Endothelial cell of umbilical vein (primary cell): ENCODE measurements at regions not wholly inside any gene's neighbourhood (a gene's known extent, or its start where the extent isn't known, plus 50 kb on each side); places are given as distances from the start of the nearest gene placed in this dataset.

Experiments used
- CTCF ChIP-seq, 2 donors: IDR thresholded peaks; 1 replicate in 1 of 2; 2 replicates in 1 of 2; pipeline ENCODE4 v1.5.1; 2011; ENCODE audit warnings: low read length in 2 of 2, mild to moderate bottlenecking in 2 of 2, moderate library complexity in 2 of 2, control low read depth in 1 of 2, inconsistent platforms in 1 of 2, low read depth in 1 of 2; ENCODE audit not compliant: insufficient read depth in 1 of 2; ENCODE audit errors: extremely low read depth in 1 of 2
- EZH2 ChIP-seq: IDR thresholded peaks from 2 replicates; pipeline ENCODE4 v1.6.1; 2012; ENCODE audit warnings: borderline replicate concordance, low read depth, mild to moderate bottlenecking, moderate library complexity, low read length, inconsistent platforms; ENCODE audit not compliant: severe bottlenecking
- GATA2 ChIP-seq: IDR thresholded peaks from 2 replicates; pipeline ENCODE4 v1.7.0; 2011; ENCODE audit warnings: low read depth, mild to moderate bottlenecking, moderate library complexity, mixed read lengths, low read length; ENCODE audit not compliant: insufficient read length, insufficient read depth
- JUN ChIP-seq: IDR thresholded peaks from 2 replicates; pipeline ENCODE4 v1.6.1; 2011; ENCODE audit warnings: borderline replicate concordance, low read depth; ENCODE audit not compliant: insufficient read length, insufficient read depth
- MAX ChIP-seq: IDR thresholded peaks from 2 replicates; pipeline ENCODE4 v1.6.1; 2011; ENCODE audit not compliant: insufficient read depth, insufficient read length
- MYC ChIP-seq: IDR thresholded peaks from one replicate; pipeline ENCODE4 v1.6.1; 2011; ENCODE audit warnings: mild to moderate bottlenecking, low read depth, low read length
- POLR2A ChIP-seq: IDR thresholded peaks from 2 replicates; pipeline ENCODE4 v1.6.1; 2012; ENCODE audit warnings: low read depth, mild to moderate bottlenecking, control low read depth, low read length

GRCh38 chr5:171705830-171706468 lies 79.7 kb upstream of the SMIM23 start:
- TF ChIP-seq MAX (no peak), POLR2A (no peak), CTCF (IDR thresholded peaks at IDR 0.05; ENCODE audit: extremely low read depth in 1 of 2, insufficient read depth in 1 of 2, low read depth in 1 of 2, low read length in 2 of 2) (no peak), MYC (no peak), GATA2 (no peak), EZH2 (no peak), JUN (no peak)
